Central memory CD8-positive, alpha-beta T cell (primary cell): ENCODE measurements at regions not wholly inside any gene's neighbourhood (a gene's known extent, or its start where the extent isn't known, plus 50 kb on each side); places are given as distances from the start of the nearest gene placed in this dataset.
"Not testable (repeated sequence)": the region's sequence is repeated elsewhere in the genome, so short reads cannot be mapped to it uniquely, and the experiment has no call there.

ENCODE experiments used
- ATAC-seq: fragments of 150-1000 bp; cut with Tn5 transposase; replicated peaks from 2 replicates; pipeline ENCODE4 v1.10.0; 2022; ENCODE audit warnings: mild to moderate bottlenecking, moderate FRiP score, moderate number of reproducible peaks; ENCODE audit not compliant: poor library complexity, severe bottlenecking; ENCODE audit errors: extremely low read depth
- DNase-seq, 2 donors: peaks; one replicate each; pipeline ENCODE4 v3.0.0; 2021; ENCODE audit warnings: low spot score in 2 of 2
- H3K27ac Mint-ChIP-seq: one replicate; pipeline ENCODE4 v1.8.0; 2022; ENCODE audit warnings: low read depth, mild to moderate bottlenecking, moderate library complexity, mixed read lengths
- H3K27me3 Mint-ChIP-seq: one replicate; pipeline ENCODE4 v1.8.0; 2022; ENCODE audit warnings: mixed read lengths
- H3K36me3 Mint-ChIP-seq: one replicate; pipeline ENCODE4 v1.8.0; 2022; ENCODE audit warnings: mild to moderate bottlenecking, moderate library complexity, mixed read lengths; ENCODE audit not compliant: insufficient read depth
- H3K4me1 Mint-ChIP-seq: one replicate; pipeline ENCODE4 v1.8.0; 2022; ENCODE audit warnings: mixed read lengths
- H3K4me3 Mint-ChIP-seq: one replicate; pipeline ENCODE4 v1.8.0; 2022; ENCODE audit warnings: mild to moderate bottlenecking, moderate library complexity, mixed read lengths
- H3K9me3 Mint-ChIP-seq: one replicate; pipeline ENCODE4 v1.8.0; 2022; ENCODE audit warnings: mixed read lengths

DNA sequence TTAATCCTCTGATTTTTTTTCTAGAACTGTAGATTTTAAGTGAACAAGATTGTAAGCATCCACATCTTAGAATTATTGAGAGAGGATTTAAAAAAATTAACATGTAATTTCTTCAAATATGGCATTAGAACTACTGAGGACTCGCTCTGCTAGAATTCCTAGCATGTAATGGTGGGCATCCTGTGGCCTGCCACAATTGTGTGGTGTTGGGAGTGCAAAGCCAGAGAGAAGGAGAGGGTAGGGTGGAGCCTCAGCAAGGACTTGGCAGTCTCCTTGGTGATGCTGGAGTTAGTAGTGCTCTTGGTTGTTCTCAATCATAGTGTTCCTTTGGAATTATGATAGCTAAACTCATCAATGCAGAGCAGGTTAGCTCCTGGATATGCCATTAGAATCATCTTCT, 443.9 kb upstream of the TBL1XR1 start:
- Mint-ChIP-seq H3K9me3 (peaks cover 3% of the 10 kb centered on the region), H3K27me3 (no peaks in the 10 kb centered on the region), H3K27ac (peak overlapping the region; percentile 75), H3K36me3 (peaks cover 7% of the 10 kb centered on the region), H3K4me3 (no peak overlapping the region), H3K4me1 (peaks cover 54% of the 10 kb centered on the region)
- no peak for DNase-seq
- no peak for ATAC-seq

DNA sequence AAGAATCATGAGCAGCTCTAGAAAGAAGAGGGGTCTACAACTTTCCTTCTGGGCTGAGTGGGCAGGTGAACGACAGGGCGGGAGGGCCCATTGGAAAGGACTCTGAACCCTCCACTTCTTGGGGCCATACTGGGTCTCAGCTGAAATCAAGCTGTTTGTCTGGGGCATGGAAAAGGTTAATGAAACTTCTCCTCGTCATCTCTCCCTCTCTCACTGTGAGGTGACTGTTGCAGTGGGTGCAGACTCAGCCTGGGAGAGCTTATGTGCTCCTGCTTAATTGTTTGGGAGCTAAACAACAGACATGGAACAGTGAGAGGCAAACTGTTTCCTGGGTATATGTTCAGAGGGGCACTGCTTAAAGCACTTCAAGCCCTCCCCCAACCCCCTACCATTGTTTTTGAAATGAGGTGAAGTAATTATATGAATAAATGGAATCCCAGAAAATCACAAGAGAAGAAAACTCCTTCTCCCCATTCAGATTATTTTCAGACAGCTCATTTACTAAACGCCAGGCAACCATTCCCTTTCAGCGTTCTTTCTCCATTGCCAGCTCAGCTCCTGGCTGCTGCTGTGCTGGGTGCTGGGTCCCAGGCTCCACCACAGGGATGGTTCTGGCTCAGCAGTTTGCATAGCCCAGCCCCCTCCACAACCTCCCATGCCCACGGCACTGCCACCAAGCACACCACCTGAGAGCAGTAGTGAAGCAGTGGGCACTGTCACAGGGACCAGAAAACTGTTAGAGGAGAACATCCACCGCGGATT, 444.9 kb upstream of the TBL1XR1 start:
- no peaks in the 10 kb centered on the region for H3K27me3 Mint-ChIP-seq
- peak overlapping the region; percentile 75 for H3K27ac Mint-ChIP-seq
- H3K4me3 Mint-ChIP-seq, result peak overlapping the region; percentile 41
- DNase-seq, result no peak
- ATAC-seq, result peak; percentile 28
- H3K4me1 Mint-ChIP-seq, result peaks cover 64% of the 10 kb centered on the region
- peaks cover 8% of the 10 kb centered on the region for H3K36me3 Mint-ChIP-seq
- peaks cover 6% of the 10 kb centered on the region for H3K9me3 Mint-ChIP-seq

DNA sequence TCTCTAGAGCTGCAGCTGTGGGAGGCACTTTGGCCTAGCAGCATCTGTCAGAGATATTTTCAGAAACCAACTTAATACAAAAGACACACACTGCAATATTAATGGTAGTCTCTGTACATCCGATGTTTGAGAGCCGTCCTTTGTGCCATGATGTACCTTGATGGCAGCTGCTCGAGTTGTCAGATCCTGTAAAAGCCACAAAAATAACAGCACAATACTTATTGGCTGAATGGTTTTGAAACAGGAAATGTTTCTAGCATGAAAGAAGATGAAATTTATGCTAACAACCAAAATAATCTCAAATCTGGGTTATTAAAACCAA, 445.5 kb upstream of the TBL1XR1 start:
- DNase-seq (peak in 1 of 2 donors; percentile 16), ATAC-seq (peak; percentile 89)
- Mint-ChIP-seq H3K36me3 (peaks cover 8% of the 10 kb centered on the region), H3K27ac (peak overlapping the region; percentile 75), H3K27me3 (no peaks in the 10 kb centered on the region), H3K4me1 (peaks cover 70% of the 10 kb centered on the region), H3K9me3 (peaks cover 6% of the 10 kb centered on the region), H3K4me3 (peak overlapping the region; percentile 41)

DNA sequence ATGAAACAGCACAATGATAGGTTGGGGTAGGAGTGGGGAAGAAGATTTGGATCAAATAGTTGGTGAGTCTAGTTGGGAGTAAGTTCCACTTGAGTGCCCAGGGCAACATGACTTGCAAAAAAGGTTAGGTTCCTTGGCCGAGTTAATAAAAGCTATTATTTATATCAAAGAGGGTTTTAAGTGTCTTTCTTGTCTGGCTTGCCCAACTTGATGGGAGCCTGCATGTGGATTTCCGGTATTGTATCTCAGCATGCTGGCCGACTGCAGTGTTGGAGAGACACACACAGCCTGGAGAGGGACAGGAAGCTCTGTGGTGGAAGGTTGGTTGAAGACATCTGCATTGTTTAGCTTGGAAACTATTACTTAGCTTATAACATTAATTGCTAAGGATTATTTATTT, 449.5 kb upstream of the TBL1XR1 start:
- peaks cover 6% of the 10 kb centered on the region for H3K9me3 Mint-ChIP-seq
- peaks cover 5% of the 10 kb centered on the region for H3K36me3 Mint-ChIP-seq
- no peaks in the 10 kb centered on the region for H3K27me3 Mint-ChIP-seq
- peak overlapping the region; percentile 88 for H3K27ac Mint-ChIP-seq
- H3K4me3 Mint-ChIP-seq, result peak overlapping the region; percentile 70
- DNase-seq, result peak in 1 of 2 donors; percentile 20
- H3K4me1 Mint-ChIP-seq, result peaks cover 74% of the 10 kb centered on the region
- ATAC-seq, result peak; percentile 59

DNA sequence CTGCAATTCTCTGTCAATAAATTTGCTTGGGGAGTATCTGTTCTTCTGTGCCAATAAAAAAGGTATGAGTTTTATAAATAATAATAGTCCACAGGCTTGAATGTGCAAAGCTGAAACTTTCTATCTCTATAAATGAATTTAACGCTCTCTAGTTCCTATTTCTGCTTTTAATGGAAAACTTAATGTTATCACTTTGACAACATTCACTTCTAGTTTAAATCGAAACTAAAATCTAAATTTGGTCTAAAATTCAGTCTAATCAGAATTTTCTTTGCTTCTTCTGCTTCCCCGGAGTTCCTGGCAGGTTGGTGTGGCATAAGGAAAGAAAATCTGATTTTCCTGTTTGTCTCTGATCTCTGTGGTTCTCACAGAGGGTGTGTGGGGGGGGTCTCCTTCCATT, 450.1 kb upstream of the TBL1XR1 start:
- H3K27ac Mint-ChIP-seq, result peak overlapping the region; percentile 88
- peaks cover 6% of the 10 kb centered on the region for H3K9me3 Mint-ChIP-seq
- peak overlapping the region; percentile 70 for H3K4me3 Mint-ChIP-seq
- no peak for DNase-seq
- no peak for ATAC-seq
- peaks cover 74% of the 10 kb centered on the region for H3K4me1 Mint-ChIP-seq
- no peaks in the 10 kb centered on the region for H3K27me3 Mint-ChIP-seq
- peaks cover 5% of the 10 kb centered on the region for H3K36me3 Mint-ChIP-seq

DNA sequence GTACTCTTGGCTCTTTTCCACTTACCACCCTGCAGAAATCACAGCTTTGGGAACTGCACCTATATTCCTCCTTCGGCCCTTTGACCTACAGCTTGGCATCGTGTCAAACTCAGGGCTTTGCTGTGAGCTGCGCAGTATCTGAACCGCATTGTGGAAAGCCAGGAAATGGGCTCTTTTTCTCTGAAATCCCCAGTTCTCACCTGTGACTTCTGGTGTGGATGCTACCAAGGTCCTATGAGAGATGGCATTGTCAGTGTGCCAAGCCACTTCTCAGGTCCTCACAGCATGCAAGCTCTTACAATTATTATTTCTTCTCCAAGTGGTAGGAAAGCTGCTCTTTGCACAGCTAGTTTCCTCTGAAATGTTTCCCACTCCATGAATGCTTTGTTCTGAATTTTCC, 450.6 kb upstream of the TBL1XR1 start:
- H3K36me3 Mint-ChIP-seq, result peaks cover 5% of the 10 kb centered on the region
- H3K27me3 Mint-ChIP-seq, result no peaks in the 10 kb centered on the region
- H3K4me3 Mint-ChIP-seq, result peak overlapping the region; percentile 70
- peaks cover 75% of the 10 kb centered on the region for H3K4me1 Mint-ChIP-seq
- peak overlapping the region; percentile 88 for H3K27ac Mint-ChIP-seq
- peaks cover 6% of the 10 kb centered on the region for H3K9me3 Mint-ChIP-seq
- DNase-seq (peak in 1 of 2 donors; percentile 14), ATAC-seq (peak; percentile 60)

DNA sequence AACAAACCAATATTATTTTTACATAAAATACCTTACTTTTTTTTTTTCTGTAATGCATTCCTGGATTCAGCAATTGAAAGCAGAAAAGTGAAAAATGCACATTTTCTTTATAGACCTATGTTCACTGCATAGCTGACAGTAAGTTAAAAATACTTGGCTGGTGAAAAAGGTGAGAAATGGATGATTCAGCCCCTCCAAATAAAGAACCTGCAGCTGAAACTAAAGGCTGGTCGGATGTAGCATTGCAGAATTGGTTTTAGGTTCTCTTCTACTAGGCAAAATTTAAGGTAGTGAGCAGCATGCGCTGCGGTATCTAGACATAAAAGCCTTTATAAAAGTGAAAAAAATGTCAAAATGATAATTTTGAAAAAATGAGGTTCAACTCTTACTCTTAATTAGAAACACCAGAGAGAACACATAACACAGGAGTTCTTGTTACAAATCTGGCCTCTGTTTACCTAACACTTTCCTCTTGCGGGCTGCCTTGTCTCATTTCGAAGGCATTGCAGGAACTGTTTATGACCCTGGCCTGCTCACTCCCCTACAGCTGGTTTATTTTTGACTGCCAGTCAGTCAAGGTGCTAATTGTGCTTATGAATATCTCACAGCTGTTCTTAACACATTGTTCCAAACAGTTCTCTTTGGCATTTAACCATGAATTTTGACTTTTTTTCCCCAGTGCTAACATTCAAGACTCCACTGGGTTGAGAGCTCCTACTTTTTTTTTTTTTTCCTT, 455.4 kb upstream of the TBL1XR1 start:
- DNase-seq (no peak), ATAC-seq (peak; percentile 76)
- H3K27me3 Mint-ChIP-seq, result no peaks in the 10 kb centered on the region
- H3K9me3 Mint-ChIP-seq, result no peaks in the 10 kb centered on the region
- H3K36me3 Mint-ChIP-seq, result peaks cover 1% of the 10 kb centered on the region
- peaks cover 65% of the 10 kb centered on the region for H3K4me1 Mint-ChIP-seq
- H3K27ac Mint-ChIP-seq, result peak overlapping the region; percentile 36
- H3K4me3 Mint-ChIP-seq, result peak overlapping the region; percentile 16

DNA sequence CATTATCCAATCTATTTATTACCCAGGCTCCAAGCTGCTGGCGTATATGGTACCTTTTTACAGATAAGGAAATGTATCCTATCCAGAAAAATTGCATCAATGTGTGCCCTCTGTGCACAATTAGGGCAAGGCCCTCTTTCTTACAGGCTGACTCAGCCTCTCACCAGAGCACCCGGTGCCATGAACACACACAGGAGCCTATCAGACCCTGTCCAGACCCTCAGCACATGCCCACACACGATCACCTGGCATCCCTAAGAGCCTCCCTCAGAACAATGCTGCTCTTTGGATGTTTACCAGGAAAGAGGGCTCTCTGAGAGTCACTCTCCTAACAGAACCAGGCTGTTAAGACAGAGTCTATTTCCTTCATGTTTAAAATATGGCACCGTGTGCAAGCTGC, 460.0 kb upstream of the TBL1XR1 start:
- no peaks in the 10 kb centered on the region for H3K9me3 Mint-ChIP-seq
- H3K36me3 Mint-ChIP-seq, result peaks cover 1% of the 10 kb centered on the region
- H3K4me1 Mint-ChIP-seq, result peaks cover 35% of the 10 kb centered on the region

DNA sequence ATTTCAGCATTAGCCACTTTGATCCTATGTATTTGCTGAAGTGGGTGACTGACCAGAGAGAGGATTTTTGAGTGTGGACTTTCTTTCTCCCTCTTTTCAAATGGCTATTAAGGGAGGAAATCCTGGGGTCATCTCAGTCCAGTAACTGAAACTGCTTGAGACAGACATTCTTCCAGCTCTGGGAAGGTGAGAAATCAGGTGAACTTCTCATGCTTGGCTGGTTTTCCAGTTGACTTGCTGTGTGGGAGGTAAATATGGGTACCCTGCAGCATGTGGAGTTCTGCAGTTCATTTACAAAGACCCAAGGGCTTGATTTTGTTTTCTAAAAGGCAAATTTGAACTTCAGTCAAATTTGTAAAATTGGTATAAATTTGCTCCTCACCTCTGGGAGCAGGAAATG, 461.1 kb upstream of the TBL1XR1 start:
- Mint-ChIP-seq H3K27ac (no peak overlapping the region), H3K36me3 (peaks cover 4% of the 10 kb centered on the region), H3K27me3 (no peaks in the 10 kb centered on the region), H3K4me3 (no peak overlapping the region), H3K4me1 (peaks cover 25% of the 10 kb centered on the region), H3K9me3 (no peaks in the 10 kb centered on the region)
- no peak for ATAC-seq
- no peak for DNase-seq

More for the DNA sequence above, 460.0 kb upstream of the TBL1XR1 start:
- DNase-seq (no peak), ATAC-seq (no peak)
- H3K27me3 Mint-ChIP-seq, result no peaks in the 10 kb centered on the region
- H3K27ac Mint-ChIP-seq, result no peak overlapping the region
- no peak overlapping the region for H3K4me3 Mint-ChIP-seq

DNA sequence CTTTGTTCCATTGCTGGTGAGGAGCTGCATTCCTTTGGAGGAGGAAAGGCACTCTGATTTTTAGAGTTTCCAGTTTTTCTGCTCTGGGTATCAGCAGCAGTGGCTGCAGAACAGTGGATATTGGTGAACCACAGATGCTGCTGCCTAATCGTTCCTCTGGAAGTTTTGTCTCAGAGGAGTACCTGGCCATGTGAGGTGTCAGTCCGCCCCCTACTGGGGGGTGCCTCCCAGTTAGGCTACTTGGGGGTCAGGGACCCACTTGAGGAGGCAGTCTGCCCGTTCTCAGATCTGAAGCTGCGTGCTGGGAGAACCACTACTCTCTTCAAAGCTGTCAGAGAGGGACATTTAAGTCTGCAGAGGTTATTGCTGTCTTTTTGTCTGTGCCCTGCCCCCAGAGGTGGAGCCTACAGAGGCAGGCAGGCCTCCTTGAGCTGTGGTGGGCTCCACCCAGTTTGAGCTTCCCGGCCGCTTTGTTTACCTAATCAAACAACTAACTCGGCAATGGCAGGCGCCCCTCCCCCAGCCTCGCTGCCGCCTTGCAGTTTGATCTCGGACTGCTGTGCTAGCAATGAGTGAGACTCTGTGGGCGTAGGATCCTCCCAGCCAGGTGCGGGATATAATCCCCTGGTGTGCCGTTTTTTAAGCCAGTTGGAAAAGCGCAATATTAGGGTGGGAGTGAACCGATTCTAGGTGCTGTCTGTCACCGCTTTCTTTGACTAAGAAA, 467.3 kb upstream of the TBL1XR1 start:
- DNase-seq, result peak in 1 of 2 donors; percentile 16
- H3K4me1 Mint-ChIP-seq, result peaks cover 20% of the 10 kb centered on the region
- not testable (repeated sequence) for H3K4me3 Mint-ChIP-seq, H3K27me3 Mint-ChIP-seq, H3K36me3 Mint-ChIP-seq, H3K27ac Mint-ChIP-seq, H3K9me3 Mint-ChIP-seq, ATAC-seq

DNA sequence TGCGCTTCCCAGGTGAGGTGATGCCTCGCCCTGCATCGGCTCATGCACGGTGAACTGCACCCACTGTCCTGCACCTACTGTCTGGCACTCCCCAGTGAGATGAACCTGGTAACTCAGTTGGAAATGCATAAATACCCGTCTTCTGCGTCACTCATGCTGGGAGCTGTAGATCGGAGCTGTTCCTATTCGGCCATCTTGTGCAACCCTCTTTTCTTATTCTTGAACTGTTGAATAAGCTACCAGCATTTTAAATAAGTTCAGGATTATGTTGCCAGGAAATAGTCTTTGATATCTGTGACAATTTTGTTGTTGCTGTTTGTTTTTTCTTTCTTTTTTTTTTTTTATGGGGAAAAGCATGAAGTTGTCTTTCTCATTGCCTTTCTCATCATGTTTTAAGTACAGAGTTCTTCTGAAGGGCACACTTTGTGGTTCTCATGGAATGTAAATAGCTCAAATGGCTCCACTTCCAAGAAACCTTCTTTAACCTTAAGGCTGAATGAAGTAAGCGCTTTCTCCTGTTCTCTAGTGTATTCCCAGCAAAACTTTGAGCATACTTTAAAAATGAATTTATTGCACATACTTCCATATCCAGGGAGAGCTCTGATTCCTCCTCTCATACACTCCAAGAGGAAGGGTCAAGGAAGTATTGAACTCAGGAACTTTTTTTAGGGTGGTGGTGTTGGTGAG, 468.0 kb upstream of the TBL1XR1 start:
- no peak for ATAC-seq
- no peak overlapping the region for H3K4me3 Mint-ChIP-seq
- H3K4me1 Mint-ChIP-seq, result peaks cover 20% of the 10 kb centered on the region
- DNase-seq, result no peak
- H3K27me3 Mint-ChIP-seq, result no peaks in the 10 kb centered on the region
- H3K9me3 Mint-ChIP-seq, result no peaks in the 10 kb centered on the region
- H3K27ac Mint-ChIP-seq, result no peak overlapping the region
- H3K36me3 Mint-ChIP-seq, result peaks cover 7% of the 10 kb centered on the region

DNA sequence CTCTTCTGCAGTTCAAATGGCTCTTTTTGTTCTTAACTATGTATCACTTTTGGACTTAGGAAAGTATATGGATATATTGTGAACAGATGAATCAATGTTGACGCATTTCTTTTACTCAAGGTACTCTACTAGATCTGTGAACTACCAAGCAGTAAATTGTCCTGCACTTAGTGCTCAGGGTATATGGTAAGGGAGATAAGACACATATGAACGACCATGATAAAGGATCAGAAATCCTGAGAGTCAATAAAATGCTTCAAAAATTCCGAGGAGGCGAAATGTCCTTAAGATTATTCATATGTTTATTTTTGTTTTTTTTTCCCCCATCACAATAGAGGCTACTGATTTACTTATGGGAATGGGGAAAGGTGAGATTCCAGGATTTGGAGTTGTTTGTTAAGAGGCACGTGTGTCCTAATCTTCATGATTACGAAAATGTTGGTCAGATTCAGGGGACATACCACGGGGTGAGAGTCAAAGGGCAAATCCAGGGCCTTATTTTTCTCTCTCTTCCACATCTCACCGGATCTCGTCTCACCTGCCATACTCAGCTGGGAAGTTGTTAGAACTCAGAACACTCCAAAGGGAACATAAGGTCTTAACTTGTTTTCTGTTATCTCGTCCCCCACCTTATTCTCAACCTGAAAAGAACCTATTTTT, 475.1 kb upstream of the TBL1XR1 start:
- Mint-ChIP-seq H3K4me1 (peaks cover 5% of the 10 kb centered on the region), H3K27ac (no peak overlapping the region), H3K4me3 (no peak overlapping the region), H3K9me3 (no peaks in the 10 kb centered on the region), H3K27me3 (no peaks in the 10 kb centered on the region), H3K36me3 (no peaks in the 10 kb centered on the region)
- DNase-seq (no peak), ATAC-seq (no peak)
